HepG2 (cell line): ENCODE measurements at regions not wholly inside any gene's neighbourhood (a gene's known extent, or its start where the extent isn't known, plus 50 kb on each side); places are given as distances from the start of the nearest gene placed in this dataset.

Source experiments
- CENPT ChIP-seq: sonication (generic); formaldehyde crosslinking; IDR thresholded peaks from 2 replicates; pipeline ENCODE4 v1.8.0; 2022; ENCODE audit warnings: low read depth, mild to moderate bottlenecking, moderate library complexity, missing genetic modification reagents
- CHCHD3 ChIP-seq: sonication (generic); formaldehyde crosslinking; IDR thresholded peaks from 2 replicates; pipeline ENCODE4 v1.8.0; 2022; ENCODE audit warnings: mild to moderate bottlenecking, missing genetic modification reagents, moderate library complexity
- MEF2D ChIP-seq: sonication (generic); formaldehyde crosslinking; IDR thresholded peaks from 2 replicates; pipeline ENCODE4 v1.5.1; 2020; ENCODE audit warnings: mild to moderate bottlenecking, missing genetic modification reagents
- PHB2 ChIP-seq: fragments of 450-650 bp; IDR thresholded peaks from 2 replicates; pipeline ENCODE4 v1.6.1; 2018; ENCODE audit not compliant: partially characterized antibody
- PRMT3 ChIP-seq: sonication (generic); formaldehyde crosslinking; IDR thresholded peaks from 2 replicates; pipeline ENCODE4 v1.8.1; 2022; ENCODE audit warnings: low read depth, mild to moderate bottlenecking, moderate library complexity, missing genetic modification reagents, borderline replicate concordance
- ZNF615 ChIP-seq: sonication (generic); formaldehyde crosslinking; IDR thresholded peaks from 2 replicates; pipeline ENCODE4 v1.5.0; 2020; ENCODE audit warnings: mild to moderate bottlenecking, missing genetic modification reagents, borderline replicate concordance
- ZNF761 ChIP-seq: sonication (generic); formaldehyde crosslinking; conservative IDR thresholded peaks from 2 replicates; pipeline ENCODE4 v1.4.0; 2020; ENCODE audit warnings: mild to moderate bottlenecking, missing genetic modification reagents
- ZNF839 ChIP-seq: sonication (generic); formaldehyde crosslinking; IDR thresholded peaks from 2 replicates; pipeline ENCODE4 v1.4.0; 2020; ENCODE audit warnings: missing genetic modification reagents, mild to moderate bottlenecking, borderline replicate concordance
- TF ChIP-seq, protein P1 (sequence below), 2 experiments: IDR thresholded peaks; 2 replicates each; pipeline ENCODE4 v1.6.1; 2011 to 2012; ENCODE audit warnings: low read length in 2 of 2, borderline replicate concordance in 1 of 2, low read depth in 1 of 2, mild to moderate bottlenecking in 1 of 2, moderate library complexity in 1 of 2
- TF ChIP-seq, protein P2 (sequence below): sonication (generic); formaldehyde crosslinking; IDR thresholded peaks from 2 replicates; pipeline ENCODE4 v1.9.0; 2021; ENCODE audit warnings: missing genetic modification reagents, borderline replicate concordance

- TF ChIP-seq, protein P1, sequence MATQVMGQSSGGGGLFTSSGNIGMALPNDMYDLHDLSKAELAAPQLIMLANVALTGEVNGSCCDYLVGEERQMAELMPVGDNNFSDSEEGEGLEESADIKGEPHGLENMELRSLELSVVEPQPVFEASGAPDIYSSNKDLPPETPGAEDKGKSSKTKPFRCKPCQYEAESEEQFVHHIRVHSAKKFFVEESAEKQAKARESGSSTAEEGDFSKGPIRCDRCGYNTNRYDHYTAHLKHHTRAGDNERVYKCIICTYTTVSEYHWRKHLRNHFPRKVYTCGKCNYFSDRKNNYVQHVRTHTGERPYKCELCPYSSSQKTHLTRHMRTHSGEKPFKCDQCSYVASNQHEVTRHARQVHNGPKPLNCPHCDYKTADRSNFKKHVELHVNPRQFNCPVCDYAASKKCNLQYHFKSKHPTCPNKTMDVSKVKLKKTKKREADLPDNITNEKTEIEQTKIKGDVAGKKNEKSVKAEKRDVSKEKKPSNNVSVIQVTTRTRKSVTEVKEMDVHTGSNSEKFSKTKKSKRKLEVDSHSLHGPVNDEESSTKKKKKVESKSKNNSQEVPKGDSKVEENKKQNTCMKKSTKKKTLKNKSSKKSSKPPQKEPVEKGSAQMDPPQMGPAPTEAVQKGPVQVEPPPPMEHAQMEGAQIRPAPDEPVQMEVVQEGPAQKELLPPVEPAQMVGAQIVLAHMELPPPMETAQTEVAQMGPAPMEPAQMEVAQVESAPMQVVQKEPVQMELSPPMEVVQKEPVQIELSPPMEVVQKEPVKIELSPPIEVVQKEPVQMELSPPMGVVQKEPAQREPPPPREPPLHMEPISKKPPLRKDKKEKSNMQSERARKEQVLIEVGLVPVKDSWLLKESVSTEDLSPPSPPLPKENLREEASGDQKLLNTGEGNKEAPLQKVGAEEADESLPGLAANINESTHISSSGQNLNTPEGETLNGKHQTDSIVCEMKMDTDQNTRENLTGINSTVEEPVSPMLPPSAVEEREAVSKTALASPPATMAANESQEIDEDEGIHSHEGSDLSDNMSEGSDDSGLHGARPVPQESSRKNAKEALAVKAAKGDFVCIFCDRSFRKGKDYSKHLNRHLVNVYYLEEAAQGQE (IDR thresholded peaks at IDR 0.05; ENCODE audit: borderline replicate concordance in 1 of 2, low read depth in 1 of 2, low read length in 2 of 2) = no peak
- TF ChIP-seq ZNF761 (CRISPR knock-in tag) (no peak), PRMT3 (CRISPR knock-in tag) (no peak), ZNF839 (no peak), CHCHD3 (CRISPR knock-in tag) (no peak), MEF2D (no peak), ZNF615 (CRISPR knock-in tag) (no peak), PHB2 (no peak), CENPT (CRISPR knock-in tag) (no peak)
- TF ChIP-seq, protein P2, sequence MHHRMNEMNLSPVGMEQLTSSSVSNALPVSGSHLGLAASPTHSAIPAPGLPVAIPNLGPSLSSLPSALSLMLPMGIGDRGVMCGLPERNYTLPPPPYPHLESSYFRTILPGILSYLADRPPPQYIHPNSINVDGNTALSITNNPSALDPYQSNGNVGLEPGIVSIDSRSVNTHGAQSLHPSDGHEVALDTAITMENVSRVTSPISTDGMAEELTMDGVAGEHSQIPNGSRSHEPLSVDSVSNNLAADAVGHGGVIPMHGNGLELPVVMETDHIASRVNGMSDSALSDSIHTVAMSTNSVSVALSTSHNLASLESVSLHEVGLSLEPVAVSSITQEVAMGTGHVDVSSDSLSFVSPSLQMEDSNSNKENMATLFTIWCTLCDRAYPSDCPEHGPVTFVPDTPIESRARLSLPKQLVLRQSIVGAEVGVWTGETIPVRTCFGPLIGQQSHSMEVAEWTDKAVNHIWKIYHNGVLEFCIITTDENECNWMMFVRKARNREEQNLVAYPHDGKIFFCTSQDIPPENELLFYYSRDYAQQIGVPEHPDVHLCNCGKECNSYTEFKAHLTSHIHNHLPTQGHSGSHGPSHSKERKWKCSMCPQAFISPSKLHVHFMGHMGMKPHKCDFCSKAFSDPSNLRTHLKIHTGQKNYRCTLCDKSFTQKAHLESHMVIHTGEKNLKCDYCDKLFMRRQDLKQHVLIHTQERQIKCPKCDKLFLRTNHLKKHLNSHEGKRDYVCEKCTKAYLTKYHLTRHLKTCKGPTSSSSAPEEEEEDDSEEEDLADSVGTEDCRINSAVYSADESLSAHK (CRISPR knock-in tag) = no peak
These were observed 127.0 kb downstream of the HSD17B3 start for GRCh38 chr9:96175001-96175400.
